Lower leg skin (tissue), 4 donors: ENCODE measurements at regions not wholly inside any gene's neighbourhood (a gene's known extent, or its start where the extent isn't known, plus 50 kb on each side); places are given as distances from the start of the nearest gene placed in this dataset.
"Not testable (repeated sequence)": the region's sequence is repeated elsewhere in the genome, so short reads cannot be mapped to it uniquely, and the experiment has no call there.

ENCODE experiments used
- DNase-seq, 2 donors: peaks; one replicate each; pipeline ENCODE4 v3.0.0-alpha.2; 2019; ENCODE audit warnings: low spot score in 2 of 2
- H3K4me3 ChIP-seq: fragments of 200-600 bp; sonication (generic); 2 replicates; pipeline ENCODE4 v1.5.1; 2017; ENCODE audit warnings: mild to moderate bottlenecking, low read depth; ENCODE audit not compliant: poor library complexity, severe bottlenecking
- POLR2A ChIP-seq, 2 donors: fragments of 450-650 bp; IDR thresholded peaks; one replicate each; pipeline ENCODE4 v1.6.1; 2016 to 2017; ENCODE audit warnings: antibody characterized with exemption in 2 of 2, mild to moderate bottlenecking in 1 of 2, moderate library complexity in 1 of 2
- WGBS, 2 donors: methylation state at CpG; one replicate each; pipeline ENCODE4 v1.1.5; 2018; 5-methylcytosine and 5-hydroxymethylcytosine counted together
- intact Hi-C: fragments of 100-400 bp; cut with DNase I; formaldehyde crosslinking; loops from one replicate; pipeline ENCODE4 v1.15.0; 2023; ENCODE audit warnings: low total_unique reads
- TF ChIP-seq, protein P1 (sequence below), 3 donors: fragments of 450-650 bp; IDR thresholded peaks; one replicate each; pipeline ENCODE4 v1.5.1; 2016; ENCODE audit warnings: antibody characterized with exemption in 3 of 3, mild to moderate bottlenecking in 3 of 3, moderate library complexity in 2 of 3

GRCh38 chr3:177620073-177620472 lies 422.8 kb upstream of the TBL1XR1 start:
- no peak overlapping the region for H3K4me3 ChIP-seq
- 93 to 94% methylated on average over 9 of the region's 9 CpGs for whole genome bisulfite sequencing, 2 donors
- DNase-seq = no peak
- TF ChIP-seq, protein P1, sequence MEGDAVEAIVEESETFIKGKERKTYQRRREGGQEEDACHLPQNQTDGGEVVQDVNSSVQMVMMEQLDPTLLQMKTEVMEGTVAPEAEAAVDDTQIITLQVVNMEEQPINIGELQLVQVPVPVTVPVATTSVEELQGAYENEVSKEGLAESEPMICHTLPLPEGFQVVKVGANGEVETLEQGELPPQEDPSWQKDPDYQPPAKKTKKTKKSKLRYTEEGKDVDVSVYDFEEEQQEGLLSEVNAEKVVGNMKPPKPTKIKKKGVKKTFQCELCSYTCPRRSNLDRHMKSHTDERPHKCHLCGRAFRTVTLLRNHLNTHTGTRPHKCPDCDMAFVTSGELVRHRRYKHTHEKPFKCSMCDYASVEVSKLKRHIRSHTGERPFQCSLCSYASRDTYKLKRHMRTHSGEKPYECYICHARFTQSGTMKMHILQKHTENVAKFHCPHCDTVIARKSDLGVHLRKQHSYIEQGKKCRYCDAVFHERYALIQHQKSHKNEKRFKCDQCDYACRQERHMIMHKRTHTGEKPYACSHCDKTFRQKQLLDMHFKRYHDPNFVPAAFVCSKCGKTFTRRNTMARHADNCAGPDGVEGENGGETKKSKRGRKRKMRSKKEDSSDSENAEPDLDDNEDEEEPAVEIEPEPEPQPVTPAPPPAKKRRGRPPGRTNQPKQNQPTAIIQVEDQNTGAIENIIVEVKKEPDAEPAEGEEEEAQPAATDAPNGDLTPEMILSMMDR (IDR thresholded peaks at IDR 0.05) = no peak
- no peak for TF ChIP-seq POLR2A (IDR thresholded peaks at IDR 0.05)
- intact Hi-C loops = no loop called here

- 23 to 67% methylated on average over 1 of the region's 1 CpG for WGBS, 2 donors
- H3K4me3 ChIP-seq = no peak overlapping the region
- TF ChIP-seq, protein P1 (IDR thresholded peaks at IDR 0.05) = no peak
- TF ChIP-seq POLR2A (IDR thresholded peaks at IDR 0.05) = no peak
- intact Hi-C loops = no loop called here
- no peak for DNase-seq
Measured at GRCh38 chr3:177622520-177622919, 425.2 kb upstream of the TBL1XR1 start.

GRCh38 chr3:177622982-177623617 lies 425.8 kb upstream of the TBL1XR1 start:
- DNase-seq = no peak
- no peak for TF ChIP-seq POLR2A (IDR thresholded peaks at IDR 0.05)
- TF ChIP-seq, protein P1 (IDR thresholded peaks at IDR 0.05) = no peak
- intact Hi-C loops = no loop called here
- 88 to 91% methylated on average over 5 of the region's 5 CpGs for WGBS, 2 donors
- no peak overlapping the region for H3K4me3 ChIP-seq

DNA sequence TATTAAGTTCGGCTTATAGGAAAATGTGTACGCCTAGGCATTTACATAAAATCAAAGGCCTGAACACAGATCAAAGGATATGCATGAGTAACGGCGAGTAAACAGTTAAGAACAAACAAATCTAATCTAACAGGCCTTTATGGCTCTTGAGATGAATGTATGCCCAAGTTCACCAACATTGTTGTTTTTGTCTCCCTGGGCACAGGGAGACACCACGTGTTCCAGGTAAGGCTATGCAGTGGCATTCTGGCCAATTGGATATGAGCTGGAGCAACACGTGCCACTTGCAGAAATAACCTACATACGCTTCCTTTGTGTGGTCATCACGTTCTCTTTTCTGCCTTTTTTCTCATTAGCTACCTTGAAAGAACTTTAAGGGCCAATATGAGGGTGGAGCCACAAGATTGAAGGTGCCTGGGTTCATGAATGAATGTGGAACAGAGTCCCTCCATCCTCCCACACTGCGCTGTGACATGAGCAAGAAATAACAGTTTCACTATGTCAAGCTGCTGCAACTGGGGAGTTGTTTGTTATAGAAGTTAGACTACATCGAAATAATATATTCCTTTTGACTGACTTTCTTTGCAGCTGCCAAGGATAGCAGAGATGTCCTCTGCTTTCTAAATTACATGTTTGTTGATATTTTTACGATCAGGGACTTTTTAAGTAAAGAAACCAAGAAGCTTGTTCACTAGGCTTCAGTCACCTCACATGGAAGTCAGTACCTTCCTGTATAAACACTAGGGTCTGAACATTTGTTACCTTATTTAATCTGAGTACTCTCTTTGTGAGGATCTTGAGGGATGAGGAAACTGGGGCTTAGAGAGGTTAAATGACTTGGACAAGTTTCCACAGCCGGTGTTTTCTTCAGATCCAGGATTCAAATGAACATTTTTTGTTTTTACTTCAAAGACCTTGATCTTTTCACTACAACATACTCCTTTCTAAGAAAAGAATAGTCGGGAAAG lies 427.5 kb upstream of the TBL1XR1 start:
- WGBS, 2 donors = 90% methylated on average over 13 of the region's 13 CpGs

GRCh38 chr3:177626045-177626444 lies 428.8 kb upstream of the TBL1XR1 start:
- no peak for DNase-seq
- intact Hi-C loops = no loop called here
- no peak for TF ChIP-seq POLR2A (IDR thresholded peaks at IDR 0.05)
- TF ChIP-seq, protein P1 (IDR thresholded peaks at IDR 0.05) = no peak
- 73 to 78% methylated on average over 2 of the region's 2 CpGs for WGBS, 2 donors
- no peak overlapping the region for H3K4me3 ChIP-seq

More for the DNA sequence above, 427.5 kb upstream of the TBL1XR1 start:
- intact Hi-C loops = no loop called here
- no peak overlapping the region for H3K4me3 ChIP-seq
- DNase-seq = no peak
- TF ChIP-seq, protein P1 (IDR thresholded peaks at IDR 0.05) = no peak
- TF ChIP-seq POLR2A (IDR thresholded peaks at IDR 0.05) = no peak

GRCh38 chr3:177628095-177628719 lies 430.9 kb upstream of the TBL1XR1 start:
- DNase-seq, H3K4me3 ChIP-seq, intact Hi-C loops: not testable (repeated sequence)
